ENCODE measurements at regions not wholly inside any gene's neighbourhood (a gene's known extent, or its start where the extent isn't known, plus 50 kb on each side); places are given as distances from the start of the nearest gene placed in this dataset.

Small RNA genes lying in the stretch of these regions (small RNA-seq; reads per million reads assigned to genes)
- 0 reads per million in 4 donors for gene RF00019

Measured in transverse colon (tissue), 4 donors.